ENCODE measurements at regions not wholly inside any gene's neighbourhood (a gene's known extent, or its start where the extent isn't known, plus 50 kb on each side); places are given as distances from the start of the nearest gene placed in this dataset.
"Not testable (repeated sequence)": the region's sequence is repeated elsewhere in the genome, so short reads cannot be mapped to it uniquely, and the experiment has no call there.

DNA sequence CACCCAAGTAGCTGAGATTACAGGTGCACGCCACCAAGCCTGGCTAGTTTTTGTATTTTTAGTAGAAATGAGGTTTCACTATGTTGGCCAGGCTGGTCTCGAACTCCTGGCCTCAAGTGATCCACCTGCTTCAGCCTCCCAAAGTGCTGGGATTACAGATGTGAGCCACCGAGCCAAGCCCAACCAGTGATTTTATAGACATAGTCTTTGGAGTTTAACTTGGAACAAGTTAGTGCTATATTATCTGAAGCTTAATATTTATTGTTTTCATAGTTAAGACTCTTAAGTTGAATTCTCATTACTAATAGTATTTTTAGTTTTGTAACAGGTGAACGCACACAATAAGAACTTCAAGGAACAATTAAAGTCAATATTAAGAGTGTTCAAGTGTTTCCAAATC, 122.1 kb downstream of the SPAG6 start:
- H3K4me3 ChIP-seq, result not testable (repeated sequence)
- 43 to 74% (median 47%) methylated on average over 4 of the region's 4 CpGs for WGBS, 5 donors

DNA sequence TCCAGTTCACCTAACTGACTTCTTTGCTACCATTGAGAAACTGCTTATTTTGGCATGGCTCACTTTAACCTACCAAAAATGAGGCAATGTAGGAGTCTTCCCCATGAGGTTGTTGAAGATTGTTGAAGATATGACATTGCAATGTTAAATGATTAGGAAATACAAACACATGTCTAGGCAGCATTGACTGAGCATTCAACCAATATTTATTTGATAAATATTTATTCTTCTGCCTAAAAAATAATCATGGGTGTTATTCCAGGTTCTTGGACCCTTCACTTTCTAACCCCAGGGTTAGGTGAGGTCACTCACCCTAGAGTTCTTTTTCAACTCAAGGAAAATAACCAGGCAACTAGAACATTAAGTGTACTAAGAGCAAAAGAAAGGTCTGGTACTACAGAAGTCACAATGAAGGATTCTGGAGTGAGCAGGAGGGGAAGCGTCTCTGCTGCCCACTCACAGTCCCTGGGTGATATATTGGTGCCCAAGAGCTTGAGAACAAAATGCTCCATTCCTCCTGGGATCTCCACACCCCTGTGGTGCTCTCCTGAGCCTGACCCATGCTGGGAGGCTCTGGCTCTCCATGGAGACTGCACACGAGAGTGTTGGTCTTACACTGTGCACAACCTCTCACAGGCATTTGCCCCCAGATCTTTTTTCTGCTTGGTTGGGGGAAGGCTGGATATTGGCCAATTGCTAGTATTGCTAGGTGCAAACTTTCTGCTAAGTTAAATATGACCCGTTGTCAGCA, 123.4 kb downstream of the SPAG6 start:
- DNase-seq, result no peak
- no peak overlapping the region for H3K4me3 ChIP-seq
- intact Hi-C loops (cut with DNase I; ENCODE audit: low total_unique reads), result no loop called here
- H3K36me3 ChIP-seq, result no peaks in the 10 kb centered on the region
- peaks cover 0 to 21% (median 6%) of the 10 kb centered on the region in 3 donors for H3K27me3 ChIP-seq
- TF ChIP-seq, protein P1, sequence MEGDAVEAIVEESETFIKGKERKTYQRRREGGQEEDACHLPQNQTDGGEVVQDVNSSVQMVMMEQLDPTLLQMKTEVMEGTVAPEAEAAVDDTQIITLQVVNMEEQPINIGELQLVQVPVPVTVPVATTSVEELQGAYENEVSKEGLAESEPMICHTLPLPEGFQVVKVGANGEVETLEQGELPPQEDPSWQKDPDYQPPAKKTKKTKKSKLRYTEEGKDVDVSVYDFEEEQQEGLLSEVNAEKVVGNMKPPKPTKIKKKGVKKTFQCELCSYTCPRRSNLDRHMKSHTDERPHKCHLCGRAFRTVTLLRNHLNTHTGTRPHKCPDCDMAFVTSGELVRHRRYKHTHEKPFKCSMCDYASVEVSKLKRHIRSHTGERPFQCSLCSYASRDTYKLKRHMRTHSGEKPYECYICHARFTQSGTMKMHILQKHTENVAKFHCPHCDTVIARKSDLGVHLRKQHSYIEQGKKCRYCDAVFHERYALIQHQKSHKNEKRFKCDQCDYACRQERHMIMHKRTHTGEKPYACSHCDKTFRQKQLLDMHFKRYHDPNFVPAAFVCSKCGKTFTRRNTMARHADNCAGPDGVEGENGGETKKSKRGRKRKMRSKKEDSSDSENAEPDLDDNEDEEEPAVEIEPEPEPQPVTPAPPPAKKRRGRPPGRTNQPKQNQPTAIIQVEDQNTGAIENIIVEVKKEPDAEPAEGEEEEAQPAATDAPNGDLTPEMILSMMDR (IDR thresholded peaks at IDR 0.05), result no peak
- TF ChIP-seq EP300 (IDR thresholded peaks at IDR 0.05) (no peak), POLR2AphosphoS5 (IDR thresholded peaks at IDR 0.05) (no peak), POLR2A (IDR thresholded peaks at IDR 0.05) (no peak)
- WGBS, 5 donors, result 59 to 85% (median 78%) methylated on average over 3 of the region's 3 CpGs
- no peaks in the 10 kb centered on the region for H3K9me3 ChIP-seq
- H3K4me1 ChIP-seq, result peaks cover 0 to 8% (median 2%) of the 10 kb centered on the region in 4 donors
- no peak overlapping the region for H3K27ac ChIP-seq

More for the DNA sequence above, 122.1 kb downstream of the SPAG6 start:
- H3K4me1 ChIP-seq; H3K9me3 ChIP-seq; intact Hi-C loops (cut with DNase I; ENCODE audit: low total_unique reads); H3K36me3 ChIP-seq: not testable (repeated sequence)
- peaks cover 0 to 10% (median 0%) of the 10 kb centered on the region in 3 donors for H3K27me3 ChIP-seq
- peak overlapping the region in 2 of 5 donors; percentile 17 to 33 for H3K27ac ChIP-seq
- DNase-seq, result peak in 1 of 2 donors; percentile 40

DNA sequence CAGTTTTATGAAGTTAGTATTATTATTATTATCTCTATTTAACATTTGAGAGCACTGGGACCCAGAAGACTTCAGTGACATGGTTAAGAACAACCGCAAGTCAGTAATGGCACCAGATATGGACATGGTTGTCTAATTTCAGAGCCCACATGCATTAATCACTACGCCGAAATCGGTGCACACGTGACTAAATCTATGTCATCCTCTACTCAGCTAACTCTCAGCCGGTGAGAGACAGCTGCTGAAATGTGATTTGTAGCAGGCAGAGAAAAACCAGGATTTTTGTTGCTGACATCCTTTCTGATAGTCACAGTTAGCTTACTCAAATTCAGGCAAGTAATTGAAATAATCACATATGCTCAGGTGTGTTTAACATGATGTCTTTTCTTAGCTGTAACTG, 127.7 kb downstream of the SPAG6 start:
- no peak for DNase-seq
- Histone ChIP-seq H3K36me3 (no peaks in the 10 kb centered on the region), H3K27me3 (peaks cover 10 to 64% (median 40%) of the 10 kb centered on the region in 3 donors), H3K4me3 (no peak overlapping the region), H3K4me1 (peaks cover 20 to 22% (median 21%) of the 10 kb centered on the region in 4 donors), H3K9me3 (no peaks in the 10 kb centered on the region), H3K27ac (no peak overlapping the region)
- TF ChIP-seq POLR2AphosphoS5 (IDR thresholded peaks at IDR 0.05), result no peak
- TF ChIP-seq, protein P1 (IDR thresholded peaks at IDR 0.05), result no peak
- no peak for TF ChIP-seq EP300 (IDR thresholded peaks at IDR 0.05)
- TF ChIP-seq POLR2A (IDR thresholded peaks at IDR 0.05), result no peak
- intact Hi-C loops (cut with DNase I; ENCODE audit: low total_unique reads), result no loop called here
- WGBS, 5 donors, result 82 to 96% (median 91%) methylated on average over 6 of the region's 6 CpGs

DNA sequence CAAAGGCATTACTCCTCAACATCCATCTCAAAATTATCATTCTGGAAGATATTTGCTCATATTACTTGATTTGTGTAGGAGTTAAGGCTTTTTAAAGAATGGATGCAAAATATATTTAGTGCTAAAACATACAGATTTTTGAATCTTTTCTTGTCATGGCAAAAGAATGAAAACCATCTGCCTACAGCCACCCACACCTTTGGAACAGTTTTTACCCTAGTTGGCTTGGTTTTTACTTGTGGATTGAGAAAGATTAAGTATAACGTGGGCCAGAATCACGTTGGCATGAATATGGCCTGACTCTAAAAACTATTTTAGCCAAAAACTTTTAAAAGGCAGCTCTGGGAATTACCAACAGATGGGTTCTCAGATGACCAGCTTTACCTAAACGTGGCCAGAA, 128.2 kb downstream of the SPAG6 start:
- Histone ChIP-seq H3K4me1 (peaks cover 20 to 22% (median 21%) of the 10 kb centered on the region in 4 donors), H3K9me3 (no peaks in the 10 kb centered on the region), H3K27me3 (peaks cover 10 to 68% (median 40%) of the 10 kb centered on the region in 3 donors), H3K27ac (no peak overlapping the region), H3K4me3 (no peak overlapping the region), H3K36me3 (no peaks in the 10 kb centered on the region)
- WGBS, 5 donors, result 68 to 88% (median 84%) methylated on average over 3 of the region's 3 CpGs
- intact Hi-C loops (cut with DNase I; ENCODE audit: low total_unique reads), result no loop called here
- no peak for DNase-seq
- TF ChIP-seq POLR2A (IDR thresholded peaks at IDR 0.05), result no peak
- TF ChIP-seq EP300 (IDR thresholded peaks at IDR 0.05), result no peak
- TF ChIP-seq, protein P1 (IDR thresholded peaks at IDR 0.05), result no peak
- TF ChIP-seq POLR2AphosphoS5 (IDR thresholded peaks at IDR 0.05), result no peak

Measured in stomach (tissue), 8 donors.